ENCODE measurements at regions not wholly inside any gene's neighbourhood (a gene's known extent, or its start where the extent isn't known, plus 50 kb on each side); places are given as distances from the start of the nearest gene placed in this dataset.

DNA sequence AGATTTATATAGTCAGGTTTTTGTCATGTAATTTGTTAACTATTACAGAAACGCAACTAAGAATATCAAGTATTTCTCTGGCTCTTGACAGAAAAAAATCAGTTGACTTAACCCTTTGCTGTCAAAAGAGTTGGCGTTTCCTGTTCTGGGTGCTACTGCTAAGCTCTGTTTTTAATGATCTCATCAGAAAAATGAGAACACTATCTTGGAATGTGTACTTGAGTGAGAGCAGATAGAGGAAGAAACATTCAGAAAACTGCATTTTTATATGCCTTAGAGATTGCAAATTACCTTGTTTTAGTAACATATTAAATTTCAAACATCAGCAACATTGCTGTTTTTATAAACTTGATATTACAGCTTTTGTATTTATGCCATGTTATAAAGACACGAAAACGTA lies 297.9 kb downstream of the RDH14 start:
- no peak for DNase-seq (ENCODE audit: low read depth in 2 of 2)

DNA sequence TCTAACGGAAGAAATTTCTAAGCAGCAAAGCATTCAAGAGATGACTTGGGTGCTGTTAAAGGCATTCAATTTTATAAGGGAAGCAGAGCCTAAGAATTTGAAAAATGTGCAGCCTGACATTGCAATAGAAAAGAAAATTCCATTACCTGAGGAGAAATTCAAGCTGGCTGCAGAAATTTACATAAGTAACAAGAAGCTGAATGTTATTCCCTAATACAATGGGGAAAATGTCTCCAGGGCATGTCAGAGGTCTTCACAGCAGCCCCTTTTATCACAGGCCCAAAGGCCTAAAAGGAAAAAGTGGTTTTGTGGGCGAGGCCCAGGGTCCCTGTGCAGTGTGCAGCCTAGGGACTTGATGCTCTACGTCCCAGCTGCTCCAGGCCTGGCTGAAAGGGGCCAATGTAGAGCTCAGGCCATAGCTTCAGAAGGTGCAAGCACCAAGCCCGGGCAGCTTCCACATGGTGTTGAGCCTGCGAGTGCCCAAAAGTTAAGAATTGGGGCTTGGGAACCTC lies 306.7 kb downstream of the RDH14 start:
- DNase-seq (ENCODE audit: low read depth in 2 of 2): no peak

DNA sequence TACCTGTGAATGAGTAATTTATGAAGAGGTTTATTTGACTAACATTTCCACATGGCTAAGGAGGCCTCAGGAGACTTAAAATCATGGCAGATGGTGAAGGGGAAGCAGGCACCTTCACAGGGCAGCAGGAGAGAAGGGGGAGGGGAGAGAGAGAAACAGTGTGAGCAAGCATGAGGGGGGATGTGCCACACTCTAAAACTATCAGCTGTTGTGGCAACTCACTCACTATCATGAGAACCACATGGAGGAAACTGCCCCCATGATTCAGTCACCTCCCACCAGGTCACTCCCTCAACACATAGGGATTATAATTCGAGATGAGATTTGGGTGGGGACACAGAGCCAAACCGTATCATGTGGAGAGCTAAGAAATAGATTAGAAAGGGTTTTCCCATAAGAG lies 309.0 kb downstream of the RDH14 start:
- no peak for DNase-seq (ENCODE audit: low read depth in 2 of 2)

DNA sequence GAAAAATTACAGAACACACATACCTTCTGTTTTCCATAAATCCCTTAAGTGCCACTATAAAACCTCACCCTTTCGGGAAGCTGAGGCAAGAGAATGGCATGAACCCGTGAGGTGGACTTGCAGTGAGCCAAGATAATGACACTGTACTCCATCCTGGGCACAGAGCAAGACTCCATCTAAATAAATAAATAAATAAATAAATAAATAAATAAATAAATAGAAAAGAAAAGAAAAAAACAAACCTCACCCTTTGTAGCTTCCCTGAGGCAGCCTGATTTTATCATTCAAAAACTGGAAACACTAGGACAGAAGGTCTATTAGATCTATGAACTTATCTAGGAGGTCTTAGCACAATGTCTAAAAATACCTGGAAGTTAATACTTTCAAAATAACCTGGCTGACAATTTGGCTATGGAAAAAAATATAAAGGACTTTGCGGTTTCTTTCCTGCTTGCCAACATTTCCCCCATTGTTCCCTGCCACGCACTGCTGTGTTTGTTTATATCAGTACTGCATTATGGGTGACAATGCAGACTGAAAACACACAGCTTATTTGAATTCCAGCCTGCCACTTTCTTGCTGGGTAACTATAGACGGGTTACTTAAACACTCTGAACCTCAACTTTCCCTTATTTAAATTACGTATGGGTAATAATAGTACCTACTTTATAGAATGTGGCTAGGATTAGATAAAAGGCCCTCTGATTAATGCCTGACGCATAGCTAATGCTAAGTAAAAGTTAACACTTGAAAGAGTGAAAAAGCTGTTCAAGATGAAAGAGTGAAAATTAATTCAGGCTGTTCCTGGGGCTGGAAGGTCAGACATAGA lies 313.0 kb downstream of the RDH14 start:
- no peak for DNase-seq (ENCODE audit: low read depth in 2 of 2)

DNA sequence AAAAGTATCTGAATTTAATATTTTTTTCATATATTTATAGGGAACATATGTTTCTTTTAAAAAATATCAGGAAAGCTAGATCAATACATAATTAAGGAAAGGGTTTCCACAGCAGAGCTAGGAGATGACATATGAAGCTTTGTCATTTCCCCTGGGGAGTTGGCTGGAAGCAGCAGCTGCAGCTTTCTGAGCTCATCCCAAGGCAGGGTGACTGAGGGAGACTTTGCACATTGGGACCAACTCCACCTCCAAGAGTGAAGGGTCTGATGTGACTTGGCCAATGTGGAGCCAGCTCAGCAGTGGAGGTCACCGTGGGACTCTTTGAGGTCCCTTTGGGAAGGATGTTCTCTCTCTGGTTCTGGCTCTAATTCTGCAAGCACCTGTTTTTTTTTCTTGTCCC lies 315.1 kb downstream of the RDH14 start:
- no peak for DNase-seq (ENCODE audit: low read depth in 2 of 2)

DNA sequence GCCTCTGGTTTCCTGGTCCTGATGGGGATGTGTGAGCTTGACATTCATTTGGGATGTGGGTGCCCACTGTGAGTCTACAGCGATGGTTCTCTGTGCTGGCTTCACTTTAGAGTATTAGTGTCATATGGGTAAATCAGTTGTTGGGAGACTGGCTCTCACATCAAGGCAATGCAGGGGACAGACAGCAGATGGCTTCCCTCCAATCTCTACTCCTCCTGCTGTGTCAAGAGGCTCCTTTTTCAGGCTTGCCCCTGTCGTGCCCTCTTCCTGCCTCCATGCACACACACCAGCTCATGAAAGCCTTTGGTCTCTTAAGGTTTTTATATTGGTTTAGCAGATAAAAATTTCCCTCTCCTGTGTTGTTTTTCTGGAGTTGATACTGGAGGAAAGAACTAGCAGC lies 315.6 kb downstream of the RDH14 start:
- DNase-seq (ENCODE audit: low read depth in 2 of 2): no peak

DNA sequence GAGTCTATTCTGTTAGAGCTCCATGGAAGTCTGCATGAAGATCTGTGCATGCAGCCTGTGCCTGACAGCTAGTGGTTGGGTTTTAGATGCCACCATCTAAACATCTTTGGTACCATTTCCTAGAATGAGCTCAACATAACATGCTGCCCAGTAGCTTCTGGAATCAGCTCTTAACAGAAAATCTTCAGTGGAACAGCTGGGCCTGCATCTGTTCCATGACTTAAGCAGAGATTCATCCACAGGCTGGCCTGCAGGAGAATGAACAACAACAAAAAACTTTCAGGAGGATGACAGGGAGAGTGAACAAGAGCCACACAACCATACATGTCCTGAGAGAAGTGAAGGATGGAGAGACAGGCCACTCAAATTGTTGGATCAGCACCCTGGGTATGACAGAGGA lies 316.6 kb downstream of the RDH14 start:
- no peak for DNase-seq (ENCODE audit: low read depth in 2 of 2)

DNA sequence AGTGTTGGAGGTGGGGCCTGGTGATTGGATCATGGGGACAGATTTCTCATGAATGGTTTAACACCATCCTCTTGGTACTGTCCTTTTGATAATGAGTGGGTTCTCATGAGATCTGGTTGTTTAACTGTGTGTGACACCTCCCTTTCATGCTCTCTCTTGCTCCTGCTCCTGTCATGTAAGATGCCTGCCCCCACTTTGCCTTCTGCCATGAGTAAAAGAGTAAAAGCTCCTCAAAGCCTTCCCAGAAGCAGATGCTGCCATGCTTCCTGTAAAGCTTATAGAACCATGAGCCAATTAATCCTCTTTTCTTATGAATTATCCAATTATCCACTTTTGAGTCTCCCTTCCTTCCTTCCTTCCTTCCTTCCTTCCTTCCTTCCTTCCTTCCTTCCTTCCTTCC lies 317.7 kb downstream of the RDH14 start:
- DNase-seq (ENCODE audit: low read depth in 2 of 2): no peak

DNA sequence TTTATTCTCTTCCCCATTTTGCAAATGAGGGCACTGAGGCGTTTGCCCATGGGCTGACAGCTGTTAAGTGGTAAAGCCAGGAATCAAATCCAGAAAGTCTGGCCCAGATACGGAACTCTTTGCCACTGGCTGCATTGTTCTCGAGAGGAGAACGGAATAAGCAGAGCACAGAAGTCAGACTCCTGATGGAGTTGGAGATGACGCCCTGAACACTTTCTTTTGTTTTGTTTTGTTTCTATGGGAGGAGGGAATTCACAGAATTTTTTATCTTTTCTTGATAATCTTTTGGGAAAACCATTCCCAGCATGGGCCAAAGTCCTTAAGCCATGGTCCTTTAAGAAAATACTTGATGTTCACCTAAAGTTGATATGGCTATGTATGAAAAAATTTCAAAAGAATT lies 322.2 kb downstream of the RDH14 start:
- DNase-seq (ENCODE audit: low read depth in 2 of 2): no peak

DNA sequence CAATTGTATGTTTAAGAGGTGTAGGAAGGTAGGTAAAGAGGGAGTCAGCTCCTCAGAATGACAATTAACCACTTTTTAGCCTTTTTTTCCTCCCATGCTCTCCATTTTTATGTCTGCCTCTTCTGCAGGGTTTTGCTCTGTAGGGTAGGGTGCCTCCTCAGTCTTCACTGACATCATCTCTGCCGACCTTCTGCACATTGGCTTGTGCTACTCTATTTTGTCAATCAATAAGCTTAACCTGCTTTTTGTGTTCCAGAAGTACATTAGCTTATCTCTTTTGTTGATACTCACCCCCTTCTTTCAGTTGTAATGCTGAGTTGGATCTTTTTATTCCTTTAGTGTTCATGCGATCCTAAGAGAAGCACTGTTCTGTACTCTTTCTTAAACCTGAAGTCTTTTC lies 323.2 kb downstream of the RDH14 start:
- no peak for DNase-seq (ENCODE audit: low read depth in 2 of 2)

DNA sequence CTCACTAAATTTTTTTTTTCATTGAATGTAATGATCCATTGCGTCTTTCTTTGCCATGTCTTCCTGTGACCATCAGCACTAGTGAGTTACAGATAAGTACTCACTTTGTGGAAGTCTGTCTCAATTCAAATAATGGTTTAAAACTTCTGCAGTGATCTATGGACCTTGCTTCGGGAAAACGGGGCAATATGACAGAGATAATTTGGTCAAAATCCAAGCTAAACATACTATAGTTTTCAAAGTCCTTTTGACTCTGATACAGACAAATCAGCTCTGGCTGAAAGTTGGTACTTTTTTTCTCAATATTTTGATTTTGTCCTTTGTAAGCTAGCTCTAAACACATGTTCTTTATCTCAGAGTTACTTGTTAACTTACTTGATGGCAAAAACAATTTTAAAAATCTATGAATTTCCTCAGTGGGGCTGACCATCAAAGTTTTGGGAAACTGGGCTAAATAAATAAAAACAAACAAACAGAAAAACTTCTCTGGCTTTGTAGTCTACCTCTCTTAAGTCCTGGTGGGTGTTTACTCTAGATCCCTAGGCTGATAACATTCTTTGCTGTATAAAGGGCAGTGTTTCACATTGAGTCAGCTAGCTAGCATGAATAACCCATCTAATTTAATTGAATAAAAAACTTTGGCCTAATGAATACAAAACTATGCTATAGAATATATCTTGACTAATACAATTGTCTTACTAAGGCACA lies 327.6 kb downstream of the RDH14 start:
- no peak for DNase-seq (ENCODE audit: low read depth in 2 of 2)

DNA sequence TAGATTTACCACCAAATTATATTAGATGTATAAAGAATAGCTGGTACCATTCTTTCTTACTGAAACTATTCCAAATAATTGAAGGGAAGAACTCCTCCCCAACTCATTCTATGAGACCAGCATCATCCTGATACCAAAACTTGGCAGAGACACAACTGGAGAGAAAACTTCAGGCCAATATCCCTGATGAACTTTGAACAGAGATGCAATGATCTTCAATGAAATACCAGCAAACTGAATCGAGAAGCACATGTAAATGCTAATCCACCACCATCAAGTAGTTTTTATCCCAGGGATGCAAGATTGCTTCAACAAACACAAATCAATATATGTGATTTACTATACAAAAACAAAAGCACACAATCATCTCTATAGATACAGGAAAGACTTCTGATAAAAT lies 329.8 kb downstream of the RDH14 start:
- DNase-seq (ENCODE audit: low read depth in 2 of 2): no peak

DNA sequence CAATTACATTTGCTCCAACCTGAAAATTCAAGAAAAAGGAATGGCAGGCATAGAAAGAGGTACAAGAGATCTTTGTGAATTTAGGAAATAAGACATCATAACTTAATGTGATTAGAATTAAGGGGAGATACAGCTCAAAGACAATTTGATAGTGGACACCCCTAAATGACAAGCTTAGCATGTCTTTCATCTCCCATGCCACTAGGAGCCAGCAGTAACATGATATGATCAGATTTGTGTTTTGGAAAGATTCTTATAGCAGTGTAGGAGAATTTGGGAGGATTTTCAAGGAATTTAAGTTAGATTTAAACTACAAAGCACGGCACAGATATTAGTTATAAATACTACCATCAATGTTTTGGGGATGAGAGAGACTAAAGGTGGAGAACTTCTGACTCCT lies 340.8 kb downstream of the RDH14 start:
- no peak for DNase-seq (ENCODE audit: low read depth in 2 of 2)

DNA sequence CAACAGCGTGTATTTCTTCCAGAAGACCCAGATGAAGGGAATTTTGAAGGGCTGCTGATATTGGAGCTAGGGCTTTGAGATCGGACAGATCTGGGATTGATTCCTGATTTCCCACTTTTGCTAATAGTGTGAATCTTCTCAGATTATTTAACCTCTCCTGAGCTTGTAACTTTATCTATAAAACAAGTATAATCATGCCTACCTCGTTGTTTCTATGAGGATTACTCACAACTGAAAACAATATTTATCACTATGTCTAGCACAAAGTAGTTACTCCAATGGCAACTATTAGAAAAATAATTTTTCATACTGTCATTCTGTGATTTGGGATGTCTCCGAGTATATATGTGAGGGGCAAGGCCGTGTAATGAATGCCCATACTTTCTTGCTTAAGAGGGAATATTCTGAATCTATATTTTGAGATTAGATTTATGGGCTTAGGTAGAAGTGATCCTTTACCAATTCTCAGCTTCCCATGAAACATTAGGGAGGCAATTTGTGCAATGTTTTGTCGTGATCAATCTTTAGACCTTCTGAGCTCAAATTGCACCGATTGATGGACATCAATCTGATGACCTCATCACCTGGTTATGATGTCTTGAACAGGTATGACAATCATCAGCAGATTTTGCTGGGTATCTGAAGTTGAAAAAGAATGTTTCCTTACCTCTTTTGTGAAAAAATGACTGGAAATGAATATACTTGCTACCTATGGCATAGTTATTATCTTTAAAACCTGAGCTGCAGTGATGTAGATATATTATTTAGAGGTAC lies 339.9 kb downstream of the KCNS3 start:
- no peak for DNase-seq (ENCODE audit: low read depth in 2 of 2)

DNA sequence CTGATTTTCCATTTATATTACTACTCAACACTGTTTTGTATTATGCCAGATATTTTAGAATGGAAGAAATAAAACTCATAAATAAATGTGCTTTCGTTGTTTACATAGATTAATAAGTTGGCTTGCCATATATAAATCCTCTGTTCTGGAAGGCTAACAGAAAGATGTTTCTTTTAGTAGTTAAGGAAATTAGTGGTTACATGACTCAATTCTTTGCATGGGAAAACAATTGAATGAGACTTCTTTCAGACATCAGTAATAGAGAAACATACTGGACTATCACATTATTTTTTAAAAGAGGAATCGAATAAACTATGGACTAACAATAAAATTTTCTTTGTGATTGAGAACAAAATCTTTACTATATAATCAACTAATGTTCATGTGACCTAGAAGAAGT lies 336.5 kb downstream of the KCNS3 start:
- DNase-seq (ENCODE audit: low read depth in 2 of 2): no peak

DNA sequence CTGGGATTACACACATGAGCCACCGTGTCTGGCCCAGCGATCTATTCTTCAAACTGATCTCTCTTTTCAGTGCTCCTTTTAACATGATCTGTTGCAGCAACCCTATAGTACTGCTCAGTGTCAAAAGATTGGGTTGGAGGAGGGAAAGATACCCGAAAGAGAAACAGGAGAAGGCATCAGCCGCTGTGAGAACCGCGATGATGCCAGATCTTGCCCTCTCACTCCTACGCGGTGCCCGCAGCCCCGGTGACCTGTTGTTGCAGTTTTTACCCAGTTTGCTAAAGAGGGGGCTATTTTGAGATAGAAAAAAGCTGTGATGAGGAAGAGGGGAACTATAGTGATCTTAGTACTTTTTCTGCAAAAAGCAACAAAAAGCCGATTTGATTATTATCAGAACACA lies 335.5 kb downstream of the KCNS3 start:
- no peak for DNase-seq (ENCODE audit: low read depth in 2 of 2)

DNA sequence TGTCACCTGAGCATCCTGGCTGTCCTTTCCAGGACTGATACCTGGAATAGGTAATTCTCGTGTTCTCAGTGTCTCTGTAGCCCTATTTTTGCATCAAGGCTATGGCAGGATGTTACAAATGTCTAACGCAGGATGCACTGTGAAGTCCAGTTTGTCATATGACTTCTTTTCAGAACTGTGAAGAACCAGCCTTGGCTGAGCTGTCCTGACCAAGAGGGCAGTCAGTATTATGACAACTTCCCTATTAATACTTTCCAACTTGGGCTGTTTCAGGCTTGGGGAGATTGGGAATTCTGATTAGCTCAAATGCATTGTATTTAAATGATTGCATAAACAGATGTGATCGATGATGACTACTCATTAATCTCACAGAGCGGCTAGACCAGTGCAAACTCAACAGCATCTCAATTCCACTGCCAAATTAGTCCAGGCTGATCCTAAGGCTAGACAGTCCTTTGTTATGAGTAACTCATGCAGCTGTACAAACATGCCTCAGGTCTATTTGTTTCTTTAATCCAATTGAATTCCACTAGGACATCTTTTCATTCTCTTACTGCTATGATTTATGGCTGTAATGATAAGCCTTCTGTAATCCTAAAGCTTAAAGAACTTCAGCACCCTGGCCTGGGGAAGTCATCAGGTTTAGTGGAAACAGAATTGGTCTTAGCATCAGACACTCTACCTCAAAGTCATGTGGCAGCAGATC lies 331.6 kb downstream of the KCNS3 start:
- DNase-seq (ENCODE audit: low read depth in 2 of 2): no peak

DNA sequence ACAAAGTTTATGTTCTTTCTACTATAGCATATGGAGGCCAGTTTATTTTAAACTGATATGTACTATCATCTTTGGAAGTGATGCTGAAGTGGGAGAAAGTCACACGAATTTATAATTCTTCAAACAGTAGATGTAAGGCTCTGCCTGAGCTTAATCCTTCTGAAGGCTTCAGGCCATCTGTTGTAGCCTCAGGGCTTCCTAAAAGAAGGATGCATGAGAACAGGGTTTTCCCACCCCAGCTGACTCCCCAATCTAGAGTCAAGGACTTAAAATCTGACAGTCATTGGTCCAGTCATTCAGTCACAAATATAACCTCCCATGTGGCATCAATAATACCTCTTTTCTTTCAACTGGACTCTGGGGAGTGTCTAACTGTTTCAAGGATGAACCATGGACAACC lies 330.5 kb downstream of the KCNS3 start:
- DNase-seq (ENCODE audit: low read depth in 2 of 2): no peak

DNA sequence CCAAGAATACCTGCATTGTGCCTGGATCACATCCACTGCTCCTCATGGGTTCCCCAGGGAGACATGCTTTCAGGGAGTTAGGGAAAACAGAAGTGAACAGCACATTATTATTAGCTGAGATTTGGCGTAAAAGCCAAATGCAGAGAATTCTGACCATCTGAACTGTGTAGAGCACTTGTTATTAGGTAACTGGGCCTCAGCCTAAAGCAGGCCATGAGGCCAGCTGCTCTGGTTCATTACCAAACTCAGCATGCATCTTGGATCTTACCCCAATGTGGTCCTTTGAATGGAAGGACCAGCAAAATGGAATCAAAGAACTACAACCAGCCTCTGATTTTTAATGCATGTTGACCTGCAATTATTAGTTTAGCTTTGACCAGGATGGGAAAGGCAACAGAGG lies 322.3 kb downstream of the KCNS3 start:
- no peak for DNase-seq (ENCODE audit: low read depth in 2 of 2)

DNA sequence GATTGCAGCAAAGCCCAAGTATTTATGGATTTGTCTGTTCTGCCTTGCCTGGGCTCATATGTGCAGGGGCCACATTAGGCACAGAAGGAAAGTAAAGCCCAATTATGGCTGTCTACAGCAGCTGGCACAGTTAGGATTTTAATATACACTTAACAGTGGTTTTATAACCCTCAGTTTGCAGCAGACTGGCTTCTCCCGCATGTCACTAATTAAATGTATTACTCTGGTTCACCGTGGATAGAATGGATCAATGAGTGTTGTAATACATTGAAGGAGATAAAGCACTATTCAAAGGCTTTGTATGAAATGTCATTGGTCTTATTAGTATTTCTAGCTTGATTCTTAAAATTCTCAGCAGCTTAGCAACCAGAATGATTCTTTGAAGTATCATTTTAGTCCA lies 320.2 kb downstream of the KCNS3 start:
- no peak for DNase-seq (ENCODE audit: low read depth in 2 of 2)

DNA sequence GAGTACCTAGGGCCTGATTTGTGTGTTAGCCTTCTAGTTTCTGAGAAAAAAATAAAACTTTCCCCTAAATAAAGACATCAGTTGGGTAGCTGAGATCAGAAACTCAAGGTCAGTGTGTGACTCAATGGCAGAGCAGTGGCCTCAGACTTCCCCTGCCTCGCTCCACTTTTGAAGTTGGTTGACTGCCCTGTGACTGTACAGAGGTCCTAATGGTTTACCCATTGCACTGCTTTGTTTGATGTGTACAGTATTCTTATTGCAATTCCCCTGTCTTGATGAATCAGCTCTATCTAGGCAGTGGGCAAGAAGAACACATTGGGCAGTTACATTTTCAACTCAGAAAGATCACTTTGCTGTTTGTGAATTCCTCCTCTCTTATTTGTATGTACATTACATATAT lies 315.7 kb downstream of the KCNS3 start:
- DNase-seq (ENCODE audit: low read depth in 2 of 2): no peak

Data from stimulated activated CD8-positive, alpha-beta memory T cell treated with anti-CD3 and anti-CD28 coated beads, Interleukin-2, amount 100 ng/mL, for 48 hours (primary cell).